ENCODE measurements at regions not wholly inside any gene's neighbourhood (a gene's known extent, or its start where the extent isn't known, plus 50 kb on each side); places are given as distances from the start of the nearest gene placed in this dataset.

GRCh38 chr13:74004109-74004508 lies 130.1 kb downstream of the KLF12 start:
- in situ Hi-C loops (cut with MboI; ENCODE audit: low sequenced_read_pairs) = no loop called here

- in situ Hi-C loops (cut with MboI; ENCODE audit: low sequenced_read_pairs) = no loop called here
Observed at GRCh38 chr13:74003374-74003773, 130.8 kb downstream of the KLF12 start.

GRCh38 chr13:74000876-74001275 lies 133.3 kb downstream of the KLF12 start:
- in situ Hi-C loops (cut with MboI; ENCODE audit: low sequenced_read_pairs) = no loop called here

- in situ Hi-C loops (cut with MboI; ENCODE audit: low sequenced_read_pairs) = no loop called here
Observed at GRCh38 chr13:73998631-73999030, 135.6 kb downstream of the KLF12 start.

GRCh38 chr13:73997964-73998363 lies 136.2 kb downstream of the KLF12 start:
- in situ Hi-C loops (cut with MboI; ENCODE audit: low sequenced_read_pairs) = no loop called here

- in situ Hi-C loops (cut with MboI; ENCODE audit: low sequenced_read_pairs) = no loop called here
Observed at GRCh38 chr13:73996569-73996968, 137.6 kb downstream of the KLF12 start.

- in situ Hi-C loops (cut with MboI; ENCODE audit: low sequenced_read_pairs) = no loop called here
Observed at GRCh38 chr13:73995736-73996135, 138.5 kb downstream of the KLF12 start.

GRCh38 chr13:73993661-73994060 lies 140.5 kb downstream of the KLF12 start:
- in situ Hi-C loops (cut with MboI; ENCODE audit: low sequenced_read_pairs) = no loop called here

GRCh38 chr13:73991884-73992283 lies 142.3 kb downstream of the KLF12 start:
- in situ Hi-C loops (cut with MboI; ENCODE audit: low sequenced_read_pairs) = no loop called here

GRCh38 chr13:73991384-73991783 lies 142.8 kb downstream of the KLF12 start:
- in situ Hi-C loops (cut with MboI; ENCODE audit: low sequenced_read_pairs) = no loop called here

GRCh38 chr13:73989244-73989843 lies 144.9 kb downstream of the KLF12 start:
- in situ Hi-C loops (cut with MboI; ENCODE audit: low sequenced_read_pairs) = no loop called here

GRCh38 chr13:73988461-73988860 lies 145.7 kb downstream of the KLF12 start:
- in situ Hi-C loops (cut with MboI; ENCODE audit: low sequenced_read_pairs) = no loop called here

- in situ Hi-C loops (cut with MboI; ENCODE audit: low sequenced_read_pairs) = no loop called here
Observed at GRCh38 chr13:73987618-73988017, 146.6 kb downstream of the KLF12 start.

GRCh38 chr13:73985783-73986182 lies 148.4 kb downstream of the KLF12 start:
- in situ Hi-C loops (cut with MboI; ENCODE audit: low sequenced_read_pairs) = no loop called here

- in situ Hi-C loops (cut with MboI; ENCODE audit: low sequenced_read_pairs) = no loop called here
Observed at GRCh38 chr13:73984949-73985691, 149.1 kb downstream of the KLF12 start.

GRCh38 chr13:73984201-73984600 lies 150.0 kb downstream of the KLF12 start:
- in situ Hi-C loops (cut with MboI; ENCODE audit: low sequenced_read_pairs) = no loop called here

- in situ Hi-C loops (cut with MboI; ENCODE audit: low sequenced_read_pairs) = no loop called here
Observed at GRCh38 chr13:73983109-73983508, 151.1 kb downstream of the KLF12 start.

- in situ Hi-C loops (cut with MboI; ENCODE audit: low sequenced_read_pairs) = no loop called here
Observed at GRCh38 chr13:73981595-73981994, 152.6 kb downstream of the KLF12 start.

- in situ Hi-C loops (cut with MboI; ENCODE audit: low sequenced_read_pairs) = no loop called here
Observed at GRCh38 chr13:73975767-73976166, 158.4 kb downstream of the KLF12 start.

- in situ Hi-C loops (cut with MboI; ENCODE audit: low sequenced_read_pairs) = no loop called here
Observed at GRCh38 chr13:73974051-73974450, 160.2 kb downstream of the KLF12 start.

GRCh38 chr13:73973156-73973555 lies 161.0 kb downstream of the KLF12 start:
- in situ Hi-C loops (cut with MboI; ENCODE audit: low sequenced_read_pairs) = no loop called here

- in situ Hi-C loops (cut with MboI; ENCODE audit: low sequenced_read_pairs) = no loop called here
Observed at GRCh38 chr13:73972545-73972944, 161.7 kb downstream of the KLF12 start.

GRCh38 chr13:73971481-73971880 lies 162.7 kb downstream of the KLF12 start:
- in situ Hi-C loops (cut with MboI; ENCODE audit: low sequenced_read_pairs) = no loop called here

Data from HL-60/S4 (cell line).